BLaER1 (cell line): ENCODE measurements at regions not wholly inside any gene's neighbourhood (a gene's known extent, or its start where the extent isn't known, plus 50 kb on each side); places are given as distances from the start of the nearest gene placed in this dataset.
A peak's percentile ranks its signal among the peaks of the same experiment; 100 is the strongest.

ENCODE experiments used
- H3K27ac ChIP-seq: shearing (Covaris generic); formaldehyde crosslinking; 2 replicates; pipeline ENCODE4 v1.8.1; 2022
- H3K27me3 ChIP-seq: shearing (Covaris generic); formaldehyde crosslinking; 2 replicates; pipeline ENCODE4 v1.8.1; 2022
- H3K36me3 ChIP-seq: shearing (Covaris generic); formaldehyde crosslinking; 2 replicates; pipeline ENCODE4 v1.8.1; 2022
- H3K4me1 ChIP-seq: shearing (Covaris generic); formaldehyde crosslinking; 2 replicates; pipeline ENCODE4 v1.8.1; 2022
- H3K4me2 ChIP-seq: shearing (Covaris generic); formaldehyde crosslinking; 2 replicates; pipeline ENCODE4 v1.8.1; 2022
- H3K4me3 ChIP-seq: shearing (Covaris generic); formaldehyde crosslinking; 2 replicates; pipeline ENCODE4 v1.8.1; 2022
- H3K9ac ChIP-seq: shearing (Covaris generic); formaldehyde crosslinking; 2 replicates; pipeline ENCODE4 v1.8.1; 2022
- H3K9me3 ChIP-seq: shearing (Covaris generic); formaldehyde crosslinking; 2 replicates; pipeline ENCODE4 v1.8.1; 2022
- H4K20me1 ChIP-seq: shearing (Covaris generic); formaldehyde crosslinking; 2 replicates; pipeline ENCODE4 v1.8.1; 2022
- Cebpa-rat ChIP-seq: shearing (Covaris generic); IDR thresholded peaks from 2 replicates; pipeline ENCODE4 v1.8.1; 2022

DNA sequence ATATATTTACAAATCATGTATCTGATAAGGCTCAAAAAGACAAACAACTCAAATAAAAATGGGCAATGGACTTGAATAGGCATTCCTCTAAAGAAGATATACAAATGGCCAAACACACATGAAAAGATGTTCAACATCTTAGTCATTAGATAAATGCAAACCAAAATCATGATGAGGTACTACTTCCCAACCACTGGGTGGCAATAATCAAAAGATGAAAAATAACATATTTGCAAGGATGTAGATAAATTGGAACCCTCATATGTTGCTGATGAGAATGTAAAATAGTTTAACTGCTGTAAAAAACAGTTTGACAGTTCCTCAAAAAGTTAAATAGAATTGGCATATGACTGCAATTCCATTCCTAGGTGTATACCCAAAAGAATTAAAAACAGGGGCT is 132.3 kb downstream of the TTC32 start:
- no peak overlapping the region for H3K9ac ChIP-seq
- no peaks in the 10 kb centered on the region for H3K4me1 ChIP-seq
- H3K4me2 ChIP-seq = no peak overlapping the region
- no peaks in the 10 kb centered on the region for H3K36me3 ChIP-seq
- no peak for TF ChIP-seq Cebpa-rat
- no peak overlapping the region for H3K4me3 ChIP-seq
- H3K27me3 ChIP-seq = no peaks in the 10 kb centered on the region
- no peak overlapping the region for H3K27ac ChIP-seq
- no peaks in the 10 kb centered on the region for H4K20me1 ChIP-seq
- H3K9me3 ChIP-seq = no peaks in the 10 kb centered on the region; the same call in 1 of the 2 replicates

DNA sequence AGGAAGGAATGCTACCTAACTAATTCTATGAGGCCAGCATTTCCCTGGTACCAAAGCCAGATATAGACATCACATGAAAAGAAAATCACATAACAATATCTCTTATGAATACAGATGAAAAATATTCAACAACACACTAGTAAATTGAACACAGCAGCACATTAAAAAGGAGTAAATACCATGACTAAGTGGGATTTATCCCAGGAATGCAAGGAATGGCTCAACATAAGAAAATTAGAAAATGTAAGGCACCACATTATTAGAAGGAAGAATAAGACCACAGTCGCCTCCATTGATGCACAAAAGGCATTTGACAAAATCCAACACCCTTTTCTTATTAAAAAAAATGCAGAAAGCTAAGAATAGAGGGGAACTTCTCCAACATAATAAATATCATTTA is 133.9 kb downstream of the TTC32 start:
- no peaks in the 10 kb centered on the region for H4K20me1 ChIP-seq
- no peaks in the 10 kb centered on the region; the same call in 1 of the 2 replicates for H3K9me3 ChIP-seq
- no peaks in the 10 kb centered on the region for H3K27me3 ChIP-seq
- no peaks in the 10 kb centered on the region for H3K36me3 ChIP-seq
- H3K4me2 ChIP-seq = no peak overlapping the region
- no peak overlapping the region for H3K9ac ChIP-seq
- no peak overlapping the region for H3K27ac ChIP-seq
- no peak overlapping the region for H3K4me3 ChIP-seq
- no peaks in the 10 kb centered on the region for H3K4me1 ChIP-seq
- no peak for TF ChIP-seq Cebpa-rat

DNA sequence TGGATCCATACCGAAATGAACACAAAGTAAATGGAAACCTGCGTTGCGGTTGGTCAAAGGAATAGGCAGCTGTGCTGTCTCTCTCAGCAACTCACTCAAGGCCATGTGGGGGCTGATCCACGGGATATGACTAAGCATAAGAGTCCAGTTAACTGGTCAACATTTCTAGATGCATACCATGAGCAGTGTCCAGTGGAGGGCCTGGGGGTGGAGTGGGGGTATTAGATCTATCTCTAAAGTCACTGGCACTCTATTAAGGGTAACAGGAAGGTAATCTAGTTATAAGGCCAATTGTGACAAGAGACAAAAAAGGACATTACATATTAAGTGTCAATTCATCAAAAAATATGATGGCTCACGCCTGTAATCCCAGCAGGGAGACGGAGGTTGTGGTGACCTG is 136.8 kb downstream of the TTC32 start:
- H3K4me2 ChIP-seq = no peak overlapping the region
- no peak for TF ChIP-seq Cebpa-rat
- no peak overlapping the region for H3K27ac ChIP-seq

DNA sequence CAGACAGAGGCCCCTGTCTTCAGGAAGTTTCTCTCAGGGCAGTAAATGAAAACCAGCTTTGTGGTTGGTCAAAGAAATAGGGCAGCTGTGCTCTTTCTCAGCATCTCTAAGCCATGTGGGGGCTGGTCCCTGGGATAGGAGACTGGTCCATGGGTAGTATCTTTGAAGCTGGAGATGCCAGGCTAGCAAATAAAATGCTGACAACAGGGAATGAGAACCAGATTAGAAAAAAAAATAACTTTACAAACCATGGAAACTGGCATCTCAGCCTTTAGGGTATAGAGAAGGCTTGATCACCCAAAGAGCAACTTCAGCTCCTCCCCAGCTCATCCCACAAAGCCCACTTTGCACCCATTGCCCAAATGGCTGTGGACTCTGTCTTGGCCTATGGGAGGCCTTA is 138.1 kb downstream of the TTC32 start:
- Histone ChIP-seq H3K4me3 (no peak overlapping the region), H3K4me1 (no peaks in the 10 kb centered on the region), H3K27ac (no peak overlapping the region), H3K4me2 (no peak overlapping the region), H4K20me1 (no peaks in the 10 kb centered on the region), H3K9me3 (no peaks in the 10 kb centered on the region; the same call in 1 of the 2 replicates), H3K9ac (no peak overlapping the region), H3K27me3 (no peaks in the 10 kb centered on the region), H3K36me3 (no peaks in the 10 kb centered on the region)
- no peak for TF ChIP-seq Cebpa-rat

More for the DNA sequence above, 136.8 kb downstream of the TTC32 start:
- Histone ChIP-seq H3K4me3 (no peak overlapping the region), H3K27me3 (no peaks in the 10 kb centered on the region), H4K20me1 (no peaks in the 10 kb centered on the region), H3K9me3 (no peaks in the 10 kb centered on the region; the same call in 1 of the 2 replicates), H3K36me3 (no peaks in the 10 kb centered on the region), H3K4me1 (no peaks in the 10 kb centered on the region), H3K9ac (no peak overlapping the region)

DNA sequence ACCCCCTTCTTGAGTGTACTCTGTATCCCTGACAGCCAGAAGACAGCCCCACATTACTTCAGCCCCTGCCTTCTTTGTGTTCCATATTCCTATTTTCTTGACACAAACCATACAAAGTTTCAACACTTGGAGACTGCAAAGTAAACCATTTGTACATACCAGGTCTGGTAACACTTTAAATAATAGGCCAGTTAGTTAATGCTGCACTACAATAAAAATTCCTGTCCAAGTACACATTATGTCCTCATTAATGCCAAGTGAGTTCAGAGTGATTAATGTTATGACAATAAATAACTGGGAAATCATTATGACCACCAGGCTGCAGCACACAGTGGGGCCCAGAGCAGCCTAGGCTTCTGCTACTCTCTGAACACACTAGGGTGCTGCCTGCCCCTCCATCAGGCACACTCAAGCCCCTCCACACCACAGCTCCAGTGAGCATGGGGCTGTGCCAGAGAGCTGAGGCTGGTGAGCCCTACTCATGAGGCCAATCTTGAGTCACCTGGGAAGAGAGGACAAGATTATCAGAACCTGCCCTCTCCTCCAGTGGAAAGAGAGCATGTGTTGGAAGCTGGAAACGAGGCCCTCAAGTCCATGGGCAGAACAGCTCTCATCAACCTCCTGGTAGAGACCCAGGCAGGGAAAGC is 138.7 kb downstream of the TTC32 start:
- TF ChIP-seq Cebpa-rat = no peak
- H3K9me3 ChIP-seq = no peaks in the 10 kb centered on the region; the same call in 1 of the 2 replicates
- no peak overlapping the region for H3K27ac ChIP-seq
- H3K9ac ChIP-seq = no peak overlapping the region
- H3K4me2 ChIP-seq = no peak overlapping the region
- H3K27me3 ChIP-seq = no peaks in the 10 kb centered on the region
- no peaks in the 10 kb centered on the region for H3K4me1 ChIP-seq
- no peaks in the 10 kb centered on the region for H4K20me1 ChIP-seq
- no peaks in the 10 kb centered on the region for H3K36me3 ChIP-seq
- no peak overlapping the region for H3K4me3 ChIP-seq

DNA sequence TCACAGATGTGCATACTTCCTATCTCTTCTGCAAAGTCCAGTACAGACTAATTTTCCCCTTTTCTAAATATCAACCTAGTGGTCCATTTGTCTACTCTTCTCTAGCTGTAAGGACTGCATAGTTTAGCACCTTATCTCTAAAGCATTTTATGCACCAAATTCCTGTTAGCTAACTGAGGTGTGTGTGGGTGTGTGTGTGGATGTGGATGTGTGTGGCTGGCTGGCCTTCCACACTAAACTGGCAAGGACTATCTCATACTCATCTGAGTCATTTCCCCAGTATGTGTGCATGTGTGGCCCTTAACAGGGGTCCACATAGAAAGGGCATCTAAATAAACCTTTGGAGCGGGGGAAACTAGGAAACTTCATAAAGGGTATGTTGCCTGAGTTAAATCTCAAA is 139.6 kb downstream of the TTC32 start:
- Histone ChIP-seq H3K27me3 (no peaks in the 10 kb centered on the region), H3K4me2 (no peak overlapping the region), H3K4me1 (no peaks in the 10 kb centered on the region), H3K9me3 (no peaks in the 10 kb centered on the region; the same call in 1 of the 2 replicates), H3K27ac (no peak overlapping the region), H3K4me3 (no peak overlapping the region), H3K36me3 (no peaks in the 10 kb centered on the region), H3K9ac (no peak overlapping the region), H4K20me1 (no peaks in the 10 kb centered on the region)
- TF ChIP-seq Cebpa-rat = no peak

DNA sequence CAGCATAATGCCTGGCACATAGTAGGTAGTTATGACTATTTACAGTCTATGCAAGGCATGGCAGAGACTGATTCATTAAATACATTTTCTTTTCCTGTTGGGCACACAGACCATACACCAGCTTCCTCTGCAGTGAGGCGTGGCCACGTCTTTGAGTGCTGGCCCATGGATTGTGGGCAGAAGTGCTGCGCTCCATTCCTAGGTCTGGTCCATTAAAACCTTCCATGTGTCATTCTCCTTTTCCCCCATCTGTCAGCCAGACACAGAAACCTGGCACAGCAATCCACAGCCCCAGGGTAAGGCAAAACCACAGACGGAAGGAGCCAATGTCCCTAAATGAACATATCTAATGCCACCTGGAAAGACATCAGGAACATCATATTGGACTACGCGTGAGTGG is 141.9 kb downstream of the TTC32 start:
- TF ChIP-seq Cebpa-rat = no peak
- H4K20me1 ChIP-seq = no peaks in the 10 kb centered on the region
- H3K27ac ChIP-seq = no peak overlapping the region
- H3K36me3 ChIP-seq = no peaks in the 10 kb centered on the region
- H3K9me3 ChIP-seq = no peaks in the 10 kb centered on the region
- H3K4me3 ChIP-seq = no peak overlapping the region
- H3K4me2 ChIP-seq = no peak overlapping the region
- H3K27me3 ChIP-seq = no peaks in the 10 kb centered on the region
- no peaks in the 10 kb centered on the region for H3K4me1 ChIP-seq
- no peak overlapping the region for H3K9ac ChIP-seq

DNA sequence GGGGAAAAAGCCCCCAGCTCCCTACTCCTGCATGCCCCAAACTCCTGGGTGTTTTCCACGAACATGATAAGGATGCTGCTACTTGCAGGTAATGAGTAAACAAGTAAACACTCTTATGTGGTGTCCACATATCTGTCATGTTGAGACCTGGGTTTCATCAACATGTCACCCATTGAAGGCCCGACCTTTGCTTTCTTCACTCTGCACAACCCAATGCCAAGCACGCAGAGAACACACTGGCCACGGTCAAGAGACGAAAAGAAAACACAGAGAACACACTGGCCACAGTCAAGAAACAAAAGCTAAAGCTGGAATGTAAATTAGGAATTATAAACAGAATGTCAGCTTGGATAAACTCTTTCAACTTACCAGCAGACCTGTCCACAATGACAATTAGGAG is 143.1 kb downstream of the TTC32 start:
- H3K27me3 ChIP-seq = no peaks in the 10 kb centered on the region
- no peak overlapping the region for H3K27ac ChIP-seq
- no peak overlapping the region for H3K4me3 ChIP-seq
- no peak overlapping the region for H3K4me2 ChIP-seq
- no peaks in the 10 kb centered on the region for H3K4me1 ChIP-seq
- no peaks in the 10 kb centered on the region for H4K20me1 ChIP-seq
- no peaks in the 10 kb centered on the region for H3K36me3 ChIP-seq
- no peaks in the 10 kb centered on the region for H3K9me3 ChIP-seq
- TF ChIP-seq Cebpa-rat = no peak
- H3K9ac ChIP-seq = no peak overlapping the region

DNA sequence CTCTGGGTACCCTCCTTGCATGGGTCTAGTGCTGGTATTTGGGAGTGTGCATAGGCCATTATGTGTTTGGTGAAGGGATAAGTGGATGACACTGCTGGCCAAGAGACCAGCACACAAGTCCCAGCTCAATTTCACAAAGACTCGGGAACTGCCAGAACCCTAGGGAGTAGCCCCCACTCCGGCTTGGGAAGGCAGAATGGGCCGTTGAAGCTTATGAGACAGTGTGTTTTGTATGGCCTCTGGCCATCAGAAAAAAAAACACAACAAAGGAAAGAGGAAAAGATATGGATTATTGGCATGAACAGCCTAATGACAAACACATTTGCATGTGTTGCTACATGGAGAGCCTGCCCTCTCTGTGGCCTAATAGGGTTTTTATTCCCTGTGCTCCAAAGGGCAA is 144.2 kb downstream of the TTC32 start:
- Histone ChIP-seq H3K4me3 (no peak overlapping the region), H3K9me3 (no peaks in the 10 kb centered on the region), H3K27me3 (no peaks in the 10 kb centered on the region), H3K36me3 (no peaks in the 10 kb centered on the region), H4K20me1 (no peaks in the 10 kb centered on the region), H3K4me1 (no peaks in the 10 kb centered on the region), H3K4me2 (0 out of 2 replicates have a peak overlapping the region, but pooled peaks have one; percentile 13), H3K9ac (no peak overlapping the region), H3K27ac (no peak overlapping the region)
- TF ChIP-seq Cebpa-rat = no peak

DNA sequence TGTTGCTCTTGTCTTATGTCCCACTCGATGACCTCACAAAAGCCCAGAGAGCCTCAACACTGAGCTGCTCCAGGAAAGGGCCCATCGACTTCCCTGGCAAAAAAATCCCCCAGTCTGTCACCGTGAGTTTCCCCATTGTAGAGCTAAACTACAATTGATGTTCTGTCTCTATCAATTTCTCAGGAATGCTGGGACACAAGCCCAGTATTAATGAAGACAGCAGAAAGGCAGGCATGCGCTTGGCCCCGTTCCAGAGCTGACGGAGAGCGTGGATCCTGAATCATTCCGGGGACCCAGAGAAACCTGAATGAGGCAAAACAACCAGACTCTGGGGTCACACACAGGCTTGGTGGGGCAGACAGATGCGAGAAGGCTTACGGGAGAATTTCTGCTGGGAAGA is 146.9 kb downstream of the TTC32 start:
- H3K4me1 ChIP-seq = no peaks in the 10 kb centered on the region
- no peaks in the 10 kb centered on the region for H3K27me3 ChIP-seq
- no peak for TF ChIP-seq Cebpa-rat
- no peaks in the 10 kb centered on the region for H3K36me3 ChIP-seq
- H3K4me2 ChIP-seq = no peak overlapping the region
- no peaks in the 10 kb centered on the region for H4K20me1 ChIP-seq
- H3K9ac ChIP-seq = no peak overlapping the region
- H3K9me3 ChIP-seq = no peaks in the 10 kb centered on the region
- no peak overlapping the region for H3K4me3 ChIP-seq
- H3K27ac ChIP-seq = no peak overlapping the region

DNA sequence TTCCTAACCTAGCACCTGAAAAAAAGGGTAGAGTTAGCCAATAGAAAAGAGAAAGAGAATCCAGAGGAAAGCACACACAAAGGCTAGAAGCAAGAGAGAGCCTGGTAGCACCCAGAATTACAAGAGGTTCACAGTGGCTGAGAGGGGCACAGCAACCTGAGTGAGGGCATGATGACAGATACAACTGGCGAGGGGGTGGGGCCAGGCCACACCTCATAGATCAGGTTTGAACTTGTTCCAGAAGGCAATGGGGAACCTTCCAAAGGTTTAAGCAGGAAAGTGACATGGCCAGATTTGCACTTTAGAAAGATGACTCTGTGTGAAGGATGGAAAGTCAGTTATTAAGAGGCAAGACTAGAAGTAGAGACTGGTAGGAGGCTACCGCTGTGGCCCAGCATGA is 148.0 kb downstream of the TTC32 start:
- Histone ChIP-seq H3K36me3 (no peaks in the 10 kb centered on the region), H3K27ac (no peak overlapping the region), H3K9ac (no peak overlapping the region), H3K27me3 (no peaks in the 10 kb centered on the region), H4K20me1 (no peaks in the 10 kb centered on the region), H3K4me2 (no peak overlapping the region), H3K9me3 (no peaks in the 10 kb centered on the region), H3K4me1 (no peaks in the 10 kb centered on the region), H3K4me3 (no peak overlapping the region)
- no peak for TF ChIP-seq Cebpa-rat
